Left ventricle myocardium inferior (tissue), 1 donor: ENCODE measurements at regions not wholly inside any gene's neighbourhood (a gene's known extent, or its start where the extent isn't known, plus 50 kb on each side); places are given as distances from the start of the nearest gene placed in this dataset.

ENCODE experiments used
- DNase-seq: peaks from one replicate; pipeline ENCODE4 v3.0.0-alpha.2; 2020
- H3K27ac ChIP-seq: fragments of 200-600 bp; replicated peaks from 2 replicates; pipeline ENCODE4 v1.8.0; 2021
- H3K27me3 ChIP-seq: fragments of 200-600 bp; 2 replicates; pipeline ENCODE4 v1.8.0; 2021; ENCODE audit warnings: low read depth
- H3K36me3 ChIP-seq: fragments of 200-600 bp; 2 replicates; pipeline ENCODE4 v1.8.0; 2021
- H3K4me1 ChIP-seq: fragments of 200-600 bp; 2 replicates; pipeline ENCODE4 v1.8.0; 2021
- H3K4me3 ChIP-seq: fragments of 200-600 bp; 2 replicates; pipeline ENCODE4 v1.8.0; 2021; ENCODE audit warnings: mild to moderate bottlenecking, moderate library complexity
- H3K9me3 ChIP-seq: fragments of 200-600 bp; replicated peaks from 2 replicates; pipeline ENCODE4 v1.8.0; 2021
- CTCF ChIP-seq: fragments of 200-600 bp; IDR thresholded peaks from 2 replicates; pipeline ENCODE4 v1.8.0; 2021; ENCODE audit warnings: antibody characterized with exemption, mild to moderate bottlenecking, borderline replicate concordance
- intact Hi-C: fragments of 100-400 bp; cut with micrococcal nuclease; formaldehyde crosslinking; loops from one replicate; pipeline ENCODE4 v1.11.0; 2022
- donor health status: DM: no; HTN: yes; CAD: no; lungs with severe emphysema.

- no peaks in the 10 kb centered on the region for H3K36me3 ChIP-seq
- no peaks in the 10 kb centered on the region for H3K27me3 ChIP-seq
- no peaks in the 10 kb centered on the region for H3K9me3 ChIP-seq
- peaks cover 38% of the 10 kb centered on the region for H3K4me1 ChIP-seq
- TF ChIP-seq CTCF: no peak
- intact Hi-C loops: no loop called here
- no peak overlapping the region for H3K4me3 ChIP-seq
- no peak overlapping the region for H3K27ac ChIP-seq
- no peak for DNase-seq
Measured at GRCh38 chr4:150002561-150002960, 75.7 kb upstream of the DCLK2 start.

- no peak for TF ChIP-seq CTCF
- no peak for DNase-seq
- peak overlapping the region; percentile 63 for H3K27ac ChIP-seq
- H3K4me3 ChIP-seq: no peak overlapping the region
- H3K4me1 ChIP-seq: peaks cover 38% of the 10 kb centered on the region
- no peaks in the 10 kb centered on the region for H3K9me3 ChIP-seq
- H3K36me3 ChIP-seq: no peaks in the 10 kb centered on the region
- intact Hi-C loops: no loop called here
- H3K27me3 ChIP-seq: no peaks in the 10 kb centered on the region
Measured at GRCh38 chr4:150004481-150004880, 73.8 kb upstream of the DCLK2 start.

- peak overlapping the region; percentile 63 for H3K27ac ChIP-seq
- intact Hi-C loops: no loop called here
- TF ChIP-seq CTCF: no peak
Measured at GRCh38 chr4:150005537-150005936, 72.7 kb upstream of the DCLK2 start.

GRCh38 chr4:150006197-150006596, 72.0 kb upstream of the DCLK2 start:
- peak overlapping the region; percentile 63 for H3K27ac ChIP-seq
- H3K4me3 ChIP-seq: no peak overlapping the region
- no peak for TF ChIP-seq CTCF
- H3K27me3 ChIP-seq: no peaks in the 10 kb centered on the region
- no peak for DNase-seq
- H3K36me3 ChIP-seq: no peaks in the 10 kb centered on the region
- intact Hi-C loops: no loop called here
- peaks cover 49% of the 10 kb centered on the region for H3K4me1 ChIP-seq
- H3K9me3 ChIP-seq: no peaks in the 10 kb centered on the region

More at GRCh38 chr4:150005537-150005936, 72.7 kb upstream of the DCLK2 start:
- H3K4me3 ChIP-seq: no peak overlapping the region
- peaks cover 45% of the 10 kb centered on the region for H3K4me1 ChIP-seq
- H3K9me3 ChIP-seq: no peaks in the 10 kb centered on the region
- H3K27me3 ChIP-seq: no peaks in the 10 kb centered on the region
- DNase-seq: no peak
- H3K36me3 ChIP-seq: no peaks in the 10 kb centered on the region

- Histone ChIP-seq H3K9me3 (no peaks in the 10 kb centered on the region), H3K36me3 (no peaks in the 10 kb centered on the region), H3K27me3 (no peaks in the 10 kb centered on the region), H3K4me3 (no peak overlapping the region), H3K4me1 (peaks cover 49% of the 10 kb centered on the region), H3K27ac (peak overlapping the region; percentile 63)
- no peak for DNase-seq
- TF ChIP-seq CTCF: no peak
- intact Hi-C loops: no loop called here
Measured at GRCh38 chr4:150007512-150007911, 70.7 kb upstream of the DCLK2 start.

- Histone ChIP-seq H3K36me3 (no peaks in the 10 kb centered on the region), H3K27me3 (no peaks in the 10 kb centered on the region), H3K27ac (no peak overlapping the region), H3K9me3 (no peaks in the 10 kb centered on the region), H3K4me3 (no peak overlapping the region), H3K4me1 (peaks cover 45% of the 10 kb centered on the region)
- no peak for DNase-seq
- intact Hi-C loops: no loop called here
- no peak for TF ChIP-seq CTCF
Measured at GRCh38 chr4:150008546-150008945, 69.7 kb upstream of the DCLK2 start.
